Upper lobe of right lung (tissue), 1 donor: ENCODE measurements at regions not wholly inside any gene's neighbourhood (a gene's known extent, or its start where the extent isn't known, plus 50 kb on each side); places are given as distances from the start of the nearest gene placed in this dataset.

Experiments used
- ATAC-seq: fragments of 200-7000 bp; cut with Tn5 transposase; one replicate; pipeline ENCODE4 v1.9.1; 2020; ENCODE audit warnings: mild to moderate bottlenecking, moderate library complexity
- DNase-seq: peaks from one replicate; pipeline ENCODE4 v3.0.0-alpha.2; 2020
- H3K27ac ChIP-seq: fragments of 200-600 bp; one replicate; pipeline ENCODE4 v1.8.0; 2022
- H3K27me3 ChIP-seq: fragments of 200-600 bp; one replicate; pipeline ENCODE4 v1.8.0; 2022; ENCODE audit warnings: mild to moderate bottlenecking
- H3K36me3 ChIP-seq: fragments of 200-600 bp; one replicate; pipeline ENCODE4 v1.8.0; 2022
- H3K4me1 ChIP-seq: fragments of 200-600 bp; one replicate; pipeline ENCODE4 v1.8.0; 2022
- H3K4me3 ChIP-seq: fragments of 200-600 bp; one replicate; pipeline ENCODE4 v1.8.0; 2022; ENCODE audit warnings: mild to moderate bottlenecking
- H3K9me3 ChIP-seq: fragments of 200-600 bp; one replicate; pipeline ENCODE4 v1.8.0; 2022
- intact Hi-C: fragments of 100-400 bp; cut with DNase I; formaldehyde crosslinking; loops from one replicate; pipeline ENCODE4 v1.11.0; 2022
- TF ChIP-seq, protein P1 (sequence below): fragments of 200-600 bp; IDR thresholded peaks from one replicate; pipeline ENCODE4 v1.8.0; 2022; ENCODE audit warnings: antibody characterized with exemption
- donor health status: DM: no; HTN: yes; CAD: no; lungs with severe emphysema.

DNA sequence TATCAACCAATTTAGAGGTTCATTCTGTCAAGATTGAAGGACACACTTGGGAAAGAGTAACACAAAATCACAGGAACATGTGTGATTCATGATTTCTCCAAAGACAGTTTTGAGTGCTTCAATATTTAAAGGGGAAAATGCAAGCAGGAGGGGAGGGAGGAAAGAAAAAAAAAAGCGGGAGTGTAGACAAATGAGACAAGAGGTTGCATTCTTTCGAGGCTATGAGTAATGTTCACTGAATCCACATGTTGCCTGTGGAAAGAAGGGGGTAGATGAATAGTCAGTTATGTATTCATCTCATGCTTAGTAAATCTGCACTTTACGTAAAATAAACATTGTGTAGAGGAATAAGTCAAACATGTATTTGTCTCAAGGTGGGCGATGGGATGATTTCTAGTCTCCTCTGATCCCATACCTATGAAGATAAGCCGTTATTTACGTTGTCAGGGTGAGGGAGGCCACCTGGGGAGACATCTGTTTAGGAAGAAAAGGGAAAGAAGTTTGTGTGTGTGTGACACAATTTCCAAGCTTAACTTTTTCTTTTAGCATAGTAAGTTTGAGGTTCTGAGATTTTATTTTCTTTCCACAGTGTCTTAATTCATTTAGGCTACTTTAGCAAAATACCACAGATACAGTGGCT is 211.0 kb upstream of the ZC3H15 start:
- intact Hi-C loops = no loop called here

DNA sequence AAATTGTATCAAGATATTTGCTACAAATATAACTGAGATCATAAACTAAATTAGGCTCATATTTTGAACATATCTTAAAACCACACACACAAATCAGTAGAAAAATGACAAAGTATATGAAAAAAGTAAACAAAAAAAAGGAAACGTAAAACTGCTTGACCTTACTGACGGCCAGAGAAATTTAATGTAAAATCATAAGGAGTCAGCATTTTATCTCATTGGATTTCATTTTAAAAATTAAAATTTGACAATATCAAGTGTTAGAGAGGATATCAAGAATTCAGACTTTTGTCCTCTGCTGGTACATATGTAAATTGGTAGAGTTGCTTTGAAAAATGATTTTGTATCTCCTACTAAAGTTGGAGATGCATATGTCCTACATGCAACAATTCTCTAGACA is 209.2 kb upstream of the ZC3H15 start:
- H3K9me3 ChIP-seq = peaks cover 5% of the 10 kb centered on the region
- no peaks in the 10 kb centered on the region for H3K4me1 ChIP-seq
- DNase-seq = no peak
- H3K27ac ChIP-seq = no peak overlapping the region
- intact Hi-C loops = no loop called here
- no peaks in the 10 kb centered on the region for H3K36me3 ChIP-seq
- H3K4me3 ChIP-seq = no peak overlapping the region
- no peak for ATAC-seq
- TF ChIP-seq, protein P1, sequence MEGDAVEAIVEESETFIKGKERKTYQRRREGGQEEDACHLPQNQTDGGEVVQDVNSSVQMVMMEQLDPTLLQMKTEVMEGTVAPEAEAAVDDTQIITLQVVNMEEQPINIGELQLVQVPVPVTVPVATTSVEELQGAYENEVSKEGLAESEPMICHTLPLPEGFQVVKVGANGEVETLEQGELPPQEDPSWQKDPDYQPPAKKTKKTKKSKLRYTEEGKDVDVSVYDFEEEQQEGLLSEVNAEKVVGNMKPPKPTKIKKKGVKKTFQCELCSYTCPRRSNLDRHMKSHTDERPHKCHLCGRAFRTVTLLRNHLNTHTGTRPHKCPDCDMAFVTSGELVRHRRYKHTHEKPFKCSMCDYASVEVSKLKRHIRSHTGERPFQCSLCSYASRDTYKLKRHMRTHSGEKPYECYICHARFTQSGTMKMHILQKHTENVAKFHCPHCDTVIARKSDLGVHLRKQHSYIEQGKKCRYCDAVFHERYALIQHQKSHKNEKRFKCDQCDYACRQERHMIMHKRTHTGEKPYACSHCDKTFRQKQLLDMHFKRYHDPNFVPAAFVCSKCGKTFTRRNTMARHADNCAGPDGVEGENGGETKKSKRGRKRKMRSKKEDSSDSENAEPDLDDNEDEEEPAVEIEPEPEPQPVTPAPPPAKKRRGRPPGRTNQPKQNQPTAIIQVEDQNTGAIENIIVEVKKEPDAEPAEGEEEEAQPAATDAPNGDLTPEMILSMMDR = no peak
- no peaks in the 10 kb centered on the region for H3K27me3 ChIP-seq

More for the DNA sequence above, 211.0 kb upstream of the ZC3H15 start:
- Histone ChIP-seq H3K4me1 (no peaks in the 10 kb centered on the region), H3K9me3 (peaks cover 5% of the 10 kb centered on the region), H3K27me3 (no peaks in the 10 kb centered on the region), H3K4me3 (no peak overlapping the region), H3K36me3 (no peaks in the 10 kb centered on the region), H3K27ac (no peak overlapping the region)
- TF ChIP-seq, protein P1 = no peak
- DNase-seq (no peak), ATAC-seq (no peak)

DNA sequence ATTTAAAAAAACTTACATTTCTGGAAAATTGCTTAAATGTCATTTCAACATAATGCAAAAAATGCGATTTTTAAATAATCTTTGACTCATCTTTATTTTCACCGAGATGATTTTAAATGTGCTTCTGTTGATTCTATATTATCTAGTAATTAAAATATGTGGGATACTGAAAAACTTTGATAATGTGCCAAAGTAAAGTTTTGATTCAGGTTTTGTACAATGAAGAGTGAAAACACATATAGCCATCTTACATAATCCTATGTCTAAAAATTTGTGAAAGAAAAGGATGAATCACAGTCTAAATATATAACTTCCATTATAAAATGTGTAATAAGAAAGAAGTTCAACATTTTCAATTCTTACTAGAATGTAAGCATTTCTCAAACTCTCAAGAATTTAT is 204.3 kb upstream of the ZC3H15 start:
- TF ChIP-seq, protein P1 = no peak
- ATAC-seq = no peak

DNA sequence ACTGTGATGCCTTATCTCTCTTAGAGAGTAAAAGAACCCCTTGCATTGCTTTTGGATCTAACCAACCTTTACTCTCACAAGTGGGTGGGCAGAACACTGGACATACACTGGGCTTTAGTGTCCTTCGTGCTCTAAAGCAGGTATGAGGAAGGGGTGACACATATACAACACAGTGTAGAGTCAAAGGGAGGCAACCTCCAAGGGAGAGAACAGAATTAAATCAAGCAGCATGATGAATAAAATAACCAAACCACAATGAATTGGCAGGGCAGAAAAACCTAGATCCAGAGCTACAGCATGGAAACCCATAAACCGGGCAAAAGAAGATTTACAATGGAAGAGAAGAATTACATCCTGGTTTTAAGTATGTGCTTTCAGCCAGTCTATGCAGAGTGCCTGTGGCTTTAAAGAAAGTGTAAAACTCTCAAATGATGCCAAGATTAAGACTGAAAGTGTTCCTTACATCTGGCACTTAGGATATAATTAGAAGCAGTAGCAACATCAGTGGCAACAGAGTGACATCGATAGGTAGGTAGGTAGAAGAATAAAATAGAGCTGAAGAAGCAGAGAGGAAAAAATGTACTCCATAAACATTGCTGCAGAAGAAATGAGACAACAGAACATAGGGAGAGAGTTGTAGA is 191.7 kb upstream of the ZC3H15 start:
- Histone ChIP-seq H3K4me1 (no peaks in the 10 kb centered on the region), H3K9me3 (no peaks in the 10 kb centered on the region), H3K27me3 (no peaks in the 10 kb centered on the region), H3K36me3 (no peaks in the 10 kb centered on the region), H3K4me3 (no peak overlapping the region), H3K27ac (no peak overlapping the region)
- no peak for DNase-seq
- no peak for ATAC-seq
- TF ChIP-seq, protein P1 = no peak
- intact Hi-C loops = no loop called here

More for the DNA sequence above, 204.3 kb upstream of the ZC3H15 start:
- Histone ChIP-seq H3K27ac (no peak overlapping the region), H3K36me3 (no peaks in the 10 kb centered on the region), H3K4me3 (no peak overlapping the region), H3K4me1 (no peaks in the 10 kb centered on the region), H3K9me3 (no peaks in the 10 kb centered on the region), H3K27me3 (no peaks in the 10 kb centered on the region)
- intact Hi-C loops = no loop called here
- no peak for DNase-seq

DNA sequence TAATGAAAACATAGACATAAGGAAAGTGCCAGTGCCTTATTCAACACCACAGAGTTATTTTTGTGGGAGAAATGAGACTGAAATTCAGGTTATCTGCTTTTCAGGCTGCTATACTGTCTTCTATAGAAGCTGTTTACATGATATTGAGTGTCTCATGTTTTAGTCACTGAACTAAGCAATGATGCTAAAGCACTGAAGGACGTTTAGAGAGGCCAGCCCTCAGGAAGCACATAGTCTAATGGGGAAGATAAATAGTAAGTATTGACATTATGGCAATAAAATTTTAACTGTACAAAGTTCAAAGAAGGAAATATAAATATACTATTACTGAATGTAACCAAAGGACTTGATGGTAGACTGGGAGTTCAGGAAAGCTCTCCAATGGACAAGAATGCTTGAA is 186.4 kb upstream of the ZC3H15 start:
- DNase-seq (no peak), ATAC-seq (no peak)
- Histone ChIP-seq H3K9me3 (no peaks in the 10 kb centered on the region), H3K4me3 (no peak overlapping the region), H3K27me3 (no peaks in the 10 kb centered on the region), H3K36me3 (no peaks in the 10 kb centered on the region), H3K4me1 (no peaks in the 10 kb centered on the region), H3K27ac (no peak overlapping the region)
- TF ChIP-seq, protein P1 = no peak
- intact Hi-C loops = no loop called here
